NCI-H748 (cell line): ENCODE measurements at regions not wholly inside any gene's neighbourhood (a gene's known extent, or its start where the extent isn't known, plus 50 kb on each side); places are given as distances from the start of the nearest gene placed in this dataset.
"Not testable (repeated sequence)": the region's sequence is repeated elsewhere in the genome, so short reads cannot be mapped to it uniquely, and the experiment has no call there.

Source experiments
- DNase-seq: peaks from one replicate; lab custom pipeline; 2025; ENCODE audit not compliant: unreplicated experiment; lab: John Stamatoyannopoulos, UW

- DNase-seq = no peak
These were observed 91.0 kb upstream of the SSTR4 start for GRCh38 chr20:22944062-22944461.

DNA sequence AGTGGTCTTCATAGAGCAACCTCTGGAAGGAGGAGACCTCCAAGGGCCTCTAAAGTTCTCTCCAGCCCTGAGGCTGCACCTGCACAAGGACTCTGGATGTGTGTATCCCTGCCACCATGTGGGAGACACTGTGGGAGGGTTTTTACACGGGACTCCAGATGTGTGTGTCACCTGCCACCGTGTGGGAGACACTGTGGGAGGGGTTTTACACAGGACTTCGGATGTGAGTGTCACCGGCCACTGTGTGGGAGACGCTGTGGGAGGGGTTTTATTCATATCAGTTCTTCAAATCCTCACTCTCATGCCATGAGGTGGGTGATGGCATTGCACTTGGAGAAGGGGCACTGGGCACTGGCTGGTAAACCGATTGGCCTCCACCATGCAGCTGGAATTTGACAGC is 90.2 kb upstream of the SSTR4 start:
- no peak for DNase-seq

DNA sequence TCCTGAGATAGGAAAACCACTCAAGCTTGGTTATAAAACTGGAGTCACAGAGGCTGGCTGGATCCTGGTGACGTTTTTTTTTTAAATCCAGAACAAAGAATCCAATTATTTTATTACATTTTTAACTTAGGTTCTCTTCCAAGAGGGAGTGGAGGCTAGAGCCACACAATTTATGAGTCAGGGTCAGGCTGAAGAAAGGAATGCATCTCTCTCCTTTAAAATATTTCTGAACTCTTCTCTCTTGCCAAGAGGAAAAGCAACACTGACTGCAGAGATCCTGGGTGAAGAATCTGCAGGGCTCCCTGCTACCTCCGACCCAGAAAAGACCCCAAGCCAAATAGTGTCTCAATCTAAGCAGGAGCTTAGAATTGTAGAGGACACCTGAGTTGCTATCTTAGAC is 88.5 kb upstream of the SSTR4 start:
- DNase-seq = no peak

- no peak for DNase-seq
These were observed 85.6 kb upstream of the SSTR4 start for GRCh38 chr20:22949331-22950109.

GRCh38 chr20:22951966-22952365 is 83.1 kb upstream of the SSTR4 start:
- DNase-seq = no peak

DNA sequence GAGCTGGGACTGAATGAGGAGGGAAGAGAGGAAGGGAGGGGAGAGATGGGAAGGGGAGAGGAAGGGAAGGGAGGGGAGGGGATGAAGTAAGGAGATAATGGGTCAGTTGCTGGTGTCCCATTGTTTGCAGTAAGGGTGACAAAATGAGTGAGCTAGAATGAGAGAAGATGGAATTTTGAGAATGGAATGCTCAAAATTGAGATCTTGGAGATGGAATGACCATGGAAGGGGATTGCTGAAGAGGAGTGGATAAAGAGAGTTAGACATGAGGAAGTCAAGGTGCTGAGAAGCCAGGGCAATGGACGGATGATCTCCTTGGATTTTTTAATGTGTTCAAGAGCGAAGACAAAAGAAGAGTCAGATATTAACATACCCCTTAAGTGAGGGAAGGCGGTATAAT is 80.5 kb upstream of the SSTR4 start:
- no peak for DNase-seq

- DNase-seq = no peak
These were observed 76.7 kb upstream of the SSTR4 start for GRCh38 chr20:22958390-22958789.

DNA sequence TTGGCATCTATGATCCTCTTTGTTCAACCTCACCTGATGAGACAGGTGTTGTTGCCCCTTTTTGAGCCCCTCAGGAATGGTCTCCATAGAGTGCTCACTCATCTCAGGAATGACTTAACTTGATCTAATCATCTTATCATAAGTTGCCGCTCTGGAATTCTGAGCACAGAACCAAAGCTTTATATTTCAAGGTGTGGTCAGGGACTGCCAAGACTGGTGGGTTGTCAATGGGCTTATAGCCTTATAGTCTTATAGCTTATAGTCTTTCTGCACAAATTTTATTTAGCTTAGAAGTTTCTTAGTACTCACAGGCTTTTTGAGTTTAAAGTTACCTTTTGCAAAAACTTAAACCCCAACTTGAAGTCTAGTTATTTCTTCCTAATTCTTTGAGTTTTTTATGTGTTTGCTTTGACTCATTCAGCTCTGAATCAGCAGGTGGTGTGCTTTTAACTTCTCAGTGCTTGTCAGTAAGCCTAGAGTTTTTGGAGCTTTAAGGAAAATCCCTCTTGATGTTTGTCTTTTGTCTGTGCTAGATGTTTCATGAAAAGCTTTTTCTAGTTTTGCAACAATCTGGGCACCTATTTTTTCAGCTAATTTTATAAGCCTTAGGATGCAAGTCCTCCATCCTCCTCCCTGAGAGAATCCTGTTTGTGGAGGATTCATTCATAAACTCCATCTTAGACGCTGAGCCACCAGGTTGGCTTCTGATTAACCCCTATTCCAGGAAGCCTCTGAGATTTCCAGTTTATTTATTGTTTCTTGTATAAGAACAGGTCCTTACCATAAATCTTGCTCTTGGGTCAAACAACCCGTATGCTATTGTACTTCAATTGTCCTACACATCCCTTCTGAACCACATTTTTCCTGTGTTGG is 72.3 kb upstream of the SSTR4 start:
- DNase-seq = no peak

- no peak for DNase-seq
These were observed 71.5 kb upstream of the SSTR4 start for GRCh38 chr20:22963581-22963980.

- DNase-seq = no peak
These were observed 68.2 kb upstream of the SSTR4 start for GRCh38 chr20:22966787-22967464.

GRCh38 chr20:22967706-22968105 is 67.4 kb upstream of the SSTR4 start:
- DNase-seq = not testable (repeated sequence)

GRCh38 chr20:22969031-22969430 is 66.1 kb upstream of the SSTR4 start:
- not testable (repeated sequence) for DNase-seq

- DNase-seq = not testable (repeated sequence)
These were observed 64.0 kb upstream of the SSTR4 start for GRCh38 chr20:22971077-22971476.

GRCh38 chr20:22974354-22974753 is 60.8 kb upstream of the SSTR4 start:
- peak; percentile 52 for DNase-seq

DNA sequence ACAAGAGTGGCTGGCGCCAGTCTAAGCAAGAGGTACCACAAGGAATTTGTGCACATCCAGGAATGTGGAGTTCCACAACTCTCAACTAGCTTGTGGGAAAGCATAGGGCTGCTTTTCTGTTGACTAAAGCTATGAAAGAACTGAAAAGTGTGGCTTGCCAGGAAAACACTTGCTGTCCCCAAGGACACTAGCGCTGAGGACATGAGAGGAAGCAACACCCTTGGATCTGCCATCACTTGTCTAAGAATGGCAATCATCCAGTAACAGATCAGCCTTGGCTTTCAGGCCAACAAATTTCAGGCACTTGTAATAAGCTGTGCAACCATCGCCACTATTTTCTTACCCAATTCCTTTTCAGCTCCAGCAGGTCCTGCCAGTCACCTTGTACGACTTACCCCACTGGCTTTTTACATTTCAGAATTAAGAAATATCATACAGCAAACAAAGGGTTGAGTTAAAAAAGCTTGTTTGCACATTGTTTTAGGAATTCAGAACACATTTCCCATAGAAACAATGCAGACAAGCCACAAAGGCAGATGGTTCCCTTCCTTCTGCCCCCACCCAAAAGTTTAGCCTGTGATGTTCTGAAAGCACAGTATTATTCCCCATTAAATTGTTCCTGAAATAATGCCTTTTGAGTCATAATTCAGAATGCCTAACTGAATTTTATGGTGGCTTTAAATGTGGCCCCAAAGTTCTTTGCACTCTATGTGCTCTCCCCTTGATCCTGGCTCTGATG is 57.9 kb upstream of the SSTR4 start:
- no peak for DNase-seq

DNA sequence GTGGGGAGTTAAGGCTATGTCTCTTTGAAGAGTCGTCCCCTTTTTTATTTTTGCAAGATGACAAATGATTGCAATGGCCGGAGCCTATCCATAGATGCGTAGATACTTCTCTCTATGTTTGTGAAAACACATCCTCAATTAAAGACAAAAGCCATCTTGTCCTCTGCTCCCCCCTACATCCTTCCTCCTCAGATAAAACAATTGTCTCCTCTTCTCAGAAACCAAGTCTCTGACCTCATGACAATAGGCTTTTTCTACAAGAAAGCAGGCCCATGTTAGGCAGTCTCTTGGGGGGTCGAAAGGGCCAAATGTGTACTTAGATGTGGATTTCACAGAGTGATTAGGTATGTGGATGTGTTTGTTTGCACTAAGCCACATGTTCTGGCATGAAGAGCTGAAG is 51.1 kb upstream of the SSTR4 start:
- no peak for DNase-seq

DNA sequence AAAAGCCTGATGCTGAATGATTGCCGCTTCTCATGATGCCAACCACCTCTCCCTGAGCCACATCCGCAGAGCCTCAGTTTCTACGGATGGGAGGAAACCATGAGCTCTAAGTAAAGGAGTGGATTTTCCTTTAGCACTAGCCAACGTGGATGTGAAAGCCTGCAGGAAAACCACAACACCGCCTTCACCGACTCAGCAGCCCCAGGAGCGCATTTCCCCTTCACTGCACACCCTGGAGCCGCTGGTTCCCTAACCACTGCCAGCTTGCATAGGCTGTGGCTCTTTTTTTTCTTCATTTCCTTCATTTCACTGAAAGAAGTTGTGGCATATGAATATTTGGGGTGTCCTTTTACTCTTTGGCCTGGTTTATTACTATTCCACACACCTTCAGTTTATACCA is 50.5 kb upstream of the SSTR4 start:
- no peak for DNase-seq

- no peak for DNase-seq
These were observed 49.8 kb upstream of the SSTR4 start for GRCh38 chr20:22985239-22985778.
